Activated naive CD4-positive, alpha-beta T cell treated with anti-CD3 and anti-CD28 coated beads, Interleukin-2, amount 50 U/mL, for 72 hours (primary cell): ENCODE measurements at regions not wholly inside any gene's neighbourhood (a gene's known extent, or its start where the extent isn't known, plus 50 kb on each side); places are given as distances from the start of the nearest gene placed in this dataset.

Source experiments
- ATAC-seq, 2 donors: fragments of 150-1000 bp; cut with Tn5 transposase; 2 replicates each; pipeline ENCODE4 v1.10.0; 2021; ENCODE audit warnings: mild to moderate bottlenecking in 2 of 2, moderate library complexity in 2 of 2
- DNase-seq, 2 donors: peaks; one replicate each; pipeline ENCODE4 v3.0.0; 2021 to 2022; ENCODE audit warnings: low spot score in 2 of 2
- H3K27ac Mint-ChIP-seq, 2 donors: one replicate each; pipeline ENCODE4 v1.8.0; 2022; ENCODE audit warnings: mild to moderate bottlenecking in 2 of 2, mixed read lengths in 2 of 2
- H3K36me3 Mint-ChIP-seq, 2 donors: one replicate each; pipeline ENCODE4 v1.8.0; 2022; ENCODE audit warnings: mixed read lengths in 2 of 2
- H3K9me3 Mint-ChIP-seq, 2 donors: one replicate each; pipeline ENCODE4 v1.8.0; 2022; ENCODE audit warnings: mixed read lengths in 2 of 2

- peaks cover 0 to 4% of the 10 kb centered on the region in 2 donors for H3K9me3 Mint-ChIP-seq
- ATAC-seq: no peak
- H3K27ac Mint-ChIP-seq: no peak overlapping the region
- no peaks in the 10 kb centered on the region for H3K36me3 Mint-ChIP-seq
- no peak for DNase-seq
Observed at GRCh38 chr10:4707221-4707620, 118.8 kb upstream of the AKR1E2 start.

- Mint-ChIP-seq H3K27ac (no peak overlapping the region), H3K36me3 (no peaks in the 10 kb centered on the region), H3K9me3 (peaks cover 0 to 4% of the 10 kb centered on the region in 2 donors)
- ATAC-seq (no peak), DNase-seq (no peak)
Observed at GRCh38 chr10:4704034-4704545, 121.9 kb upstream of the AKR1E2 start.

- no peak for ATAC-seq
- Mint-ChIP-seq H3K27ac (no peak overlapping the region), H3K36me3 (no peaks in the 10 kb centered on the region), H3K9me3 (no peaks in the 10 kb centered on the region)
- DNase-seq: no peak
Observed at GRCh38 chr10:4701016-4701415, 125.0 kb upstream of the AKR1E2 start.

GRCh38 chr10:4699950-4700730 lies 125.9 kb upstream of the AKR1E2 start:
- Mint-ChIP-seq H3K9me3 (no peaks in the 10 kb centered on the region), H3K36me3 (no peaks in the 10 kb centered on the region), H3K27ac (no peak overlapping the region)
- DNase-seq (no peak), ATAC-seq (no peak)

GRCh38 chr10:4698075-4698474 lies 127.9 kb upstream of the AKR1E2 start:
- Mint-ChIP-seq H3K9me3 (no peaks in the 10 kb centered on the region), H3K27ac (no peak overlapping the region), H3K36me3 (no peaks in the 10 kb centered on the region)
- ATAC-seq (no peak), DNase-seq (no peak)

GRCh38 chr10:4696186-4696585 lies 129.8 kb upstream of the AKR1E2 start:
- no peak for ATAC-seq
- no peaks in the 10 kb centered on the region for H3K9me3 Mint-ChIP-seq
- DNase-seq: no peak
- H3K27ac Mint-ChIP-seq: no peak overlapping the region
- H3K36me3 Mint-ChIP-seq: no peaks in the 10 kb centered on the region

- Mint-ChIP-seq H3K9me3 (no peaks in the 10 kb centered on the region), H3K27ac (no peak overlapping the region), H3K36me3 (no peaks in the 10 kb centered on the region)
- DNase-seq (no peak), ATAC-seq (no peak)
Observed at GRCh38 chr10:4693967-4694366, 132.0 kb upstream of the AKR1E2 start.

GRCh38 chr10:4692206-4692605 lies 133.8 kb upstream of the AKR1E2 start:
- DNase-seq (no peak), ATAC-seq (no peak)
- no peaks in the 10 kb centered on the region for H3K36me3 Mint-ChIP-seq
- no peaks in the 10 kb centered on the region for H3K9me3 Mint-ChIP-seq
- no peak overlapping the region for H3K27ac Mint-ChIP-seq

GRCh38 chr10:4691776-4692175 lies 134.2 kb upstream of the AKR1E2 start:
- no peaks in the 10 kb centered on the region for H3K9me3 Mint-ChIP-seq
- H3K36me3 Mint-ChIP-seq: no peaks in the 10 kb centered on the region
- DNase-seq (no peak), ATAC-seq (no peak)
- H3K27ac Mint-ChIP-seq: no peak overlapping the region

- no peak for DNase-seq
- Mint-ChIP-seq H3K9me3 (no peaks in the 10 kb centered on the region), H3K36me3 (no peaks in the 10 kb centered on the region), H3K27ac (no peak overlapping the region)
- ATAC-seq: no peak
Observed at GRCh38 chr10:4691301-4691700, 134.7 kb upstream of the AKR1E2 start.

- DNase-seq (no peak), ATAC-seq (no peak)
- H3K27ac Mint-ChIP-seq: no peak overlapping the region
- H3K36me3 Mint-ChIP-seq: no peaks in the 10 kb centered on the region
- peaks cover 4 to 6% of the 10 kb centered on the region in 2 donors for H3K9me3 Mint-ChIP-seq
Observed at GRCh38 chr10:4688601-4689000, 137.4 kb upstream of the AKR1E2 start.

GRCh38 chr10:4688168-4688567 lies 137.8 kb upstream of the AKR1E2 start:
- DNase-seq (no peak), ATAC-seq (no peak)
- no peaks in the 10 kb centered on the region for H3K36me3 Mint-ChIP-seq
- H3K27ac Mint-ChIP-seq: no peak overlapping the region
- H3K9me3 Mint-ChIP-seq: peaks cover 4 to 6% of the 10 kb centered on the region in 2 donors

GRCh38 chr10:4687397-4687796 lies 138.6 kb upstream of the AKR1E2 start:
- ATAC-seq (no peak), DNase-seq (no peak)
- Mint-ChIP-seq H3K27ac (no peak overlapping the region), H3K9me3 (peaks cover 4 to 6% of the 10 kb centered on the region in 2 donors), H3K36me3 (no peaks in the 10 kb centered on the region)

- Mint-ChIP-seq H3K27ac (peak overlapping the region in 1 of 2 donors; percentile 62), H3K36me3 (no peaks in the 10 kb centered on the region), H3K9me3 (peaks cover 4 to 6% of the 10 kb centered on the region in 2 donors)
- DNase-seq: no peak
- peak; percentile 72 to 89 for ATAC-seq
Observed at GRCh38 chr10:4686644-4686996, 139.4 kb upstream of the AKR1E2 start.

GRCh38 chr10:4685904-4686643 lies 139.9 kb upstream of the AKR1E2 start:
- peak in 1 of 2 donors; percentile 53 for ATAC-seq
- Mint-ChIP-seq H3K9me3 (peaks cover 4 to 6% of the 10 kb centered on the region in 2 donors), H3K27ac (no peak overlapping the region), H3K36me3 (no peaks in the 10 kb centered on the region)
- DNase-seq: no peak

GRCh38 chr10:4685491-4685890 lies 140.5 kb upstream of the AKR1E2 start:
- Mint-ChIP-seq H3K36me3 (no peaks in the 10 kb centered on the region), H3K9me3 (peaks cover 4 to 6% of the 10 kb centered on the region in 2 donors), H3K27ac (no peak overlapping the region)
- DNase-seq (no peak), ATAC-seq (no peak)

GRCh38 chr10:4684434-4684833 lies 141.6 kb upstream of the AKR1E2 start:
- no peak for ATAC-seq

GRCh38 chr10:4683838-4684237 lies 142.2 kb upstream of the AKR1E2 start:
- Mint-ChIP-seq H3K9me3 (peaks cover 4 to 6% of the 10 kb centered on the region in 2 donors), H3K27ac (no peak overlapping the region), H3K36me3 (no peaks in the 10 kb centered on the region)
- DNase-seq (no peak), ATAC-seq (no peak)

More at GRCh38 chr10:4684434-4684833, 141.6 kb upstream of the AKR1E2 start:
- no peak for DNase-seq
- H3K27ac Mint-ChIP-seq: no peak overlapping the region
- no peaks in the 10 kb centered on the region for H3K36me3 Mint-ChIP-seq
- H3K9me3 Mint-ChIP-seq: peaks cover 4 to 6% of the 10 kb centered on the region in 2 donors
